Activated CD4-positive, alpha-beta T cell treated with anti-CD3 and anti-CD28 coated beads, Interleukin-2, amount 50 U/mL, for 24 hours (primary cell): ENCODE measurements at regions not wholly inside any gene's neighbourhood (a gene's known extent, or its start where the extent isn't known, plus 50 kb on each side); places are given as distances from the start of the nearest gene placed in this dataset.

Experiments used
- DNase-seq, 2 donors: peaks; one replicate each; pipeline ENCODE4 v3.0.0-alpha.2; 2020; ENCODE audit warnings: low read depth in 1 of 2, low spot score in 1 of 2

DNA sequence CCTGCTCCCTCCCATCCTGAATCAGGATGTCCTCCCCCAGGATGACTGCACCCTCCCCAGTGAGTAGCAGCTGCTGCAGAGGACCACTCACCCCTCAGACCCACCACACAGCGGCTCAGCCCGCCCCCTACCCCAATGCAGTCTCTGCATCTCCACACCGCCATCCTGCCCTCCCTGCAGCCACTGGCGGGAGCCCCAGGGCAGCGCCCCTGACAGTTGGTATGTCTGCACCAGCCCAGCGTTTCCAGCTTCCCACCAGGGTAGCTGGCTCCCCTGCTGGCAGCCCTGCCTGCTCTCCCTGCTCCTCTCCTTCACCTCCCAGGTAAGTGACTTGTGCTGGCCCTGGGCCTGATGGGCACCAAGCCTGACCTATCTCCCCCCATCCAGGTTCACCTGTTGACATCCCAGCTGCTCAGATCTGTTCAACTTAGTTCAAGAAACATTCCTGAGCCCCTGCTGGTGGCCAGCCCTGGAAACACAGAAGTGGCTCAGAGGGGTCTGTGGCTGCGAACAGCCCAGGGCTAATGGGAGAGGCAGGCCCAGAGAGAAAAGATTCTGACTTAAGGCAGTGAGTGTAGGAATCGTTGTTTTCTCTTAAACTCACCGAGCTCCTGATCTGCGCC lies 117.7 kb upstream of the RAB6C start:
- DNase-seq, result no peak

GRCh38 chr2:129862668-129863067 lies 116.8 kb upstream of the RAB6C start:
- no peak for DNase-seq

- no peak for DNase-seq
These were observed 116.1 kb upstream of the RAB6C start for GRCh38 chr2:129863350-129863749.

- DNase-seq, result no peak
These were observed 114.7 kb upstream of the RAB6C start for GRCh38 chr2:129864719-129865118.

DNA sequence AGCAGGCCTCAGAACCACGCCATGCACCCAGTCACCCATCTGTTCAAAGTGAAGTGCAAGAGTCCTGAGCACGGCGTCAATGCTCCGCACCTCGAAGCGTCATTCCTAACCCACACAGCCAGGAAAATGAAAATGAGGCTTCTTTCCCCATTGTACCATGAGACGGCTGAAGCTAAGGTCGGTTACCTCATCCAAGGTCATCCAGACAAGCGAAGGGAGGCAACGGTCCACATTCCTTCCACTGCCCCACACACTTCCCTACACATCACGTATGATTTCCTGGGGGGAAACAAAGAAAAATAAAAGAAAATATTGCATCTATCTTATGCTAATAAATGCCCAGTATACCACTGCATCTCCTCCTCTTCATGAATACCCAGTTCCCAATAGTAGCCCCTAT lies 113.5 kb upstream of the RAB6C start:
- DNase-seq, result no peak

- no peak for DNase-seq
These were observed 113.1 kb upstream of the RAB6C start for GRCh38 chr2:129866391-129866790.

DNA sequence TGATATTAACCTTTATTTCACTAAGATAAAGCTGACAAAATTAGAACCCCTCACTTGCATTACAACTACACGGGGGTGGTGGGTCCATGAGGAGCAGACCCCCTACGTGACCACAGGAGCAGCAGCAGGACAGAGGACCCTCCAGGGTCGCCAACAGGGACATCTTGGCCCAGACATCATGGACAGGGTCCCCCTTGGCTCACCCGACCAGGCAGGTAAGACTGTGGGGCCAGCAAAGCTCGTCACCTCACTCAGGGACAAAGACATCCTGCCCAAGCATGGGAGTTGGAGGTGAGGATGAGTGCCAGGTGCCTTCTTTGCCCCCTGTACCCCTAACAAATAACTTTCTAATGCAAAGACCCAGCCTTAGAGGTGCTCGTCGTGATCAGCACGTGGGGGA lies 111.3 kb upstream of the RAB6C start:
- no peak for DNase-seq

DNA sequence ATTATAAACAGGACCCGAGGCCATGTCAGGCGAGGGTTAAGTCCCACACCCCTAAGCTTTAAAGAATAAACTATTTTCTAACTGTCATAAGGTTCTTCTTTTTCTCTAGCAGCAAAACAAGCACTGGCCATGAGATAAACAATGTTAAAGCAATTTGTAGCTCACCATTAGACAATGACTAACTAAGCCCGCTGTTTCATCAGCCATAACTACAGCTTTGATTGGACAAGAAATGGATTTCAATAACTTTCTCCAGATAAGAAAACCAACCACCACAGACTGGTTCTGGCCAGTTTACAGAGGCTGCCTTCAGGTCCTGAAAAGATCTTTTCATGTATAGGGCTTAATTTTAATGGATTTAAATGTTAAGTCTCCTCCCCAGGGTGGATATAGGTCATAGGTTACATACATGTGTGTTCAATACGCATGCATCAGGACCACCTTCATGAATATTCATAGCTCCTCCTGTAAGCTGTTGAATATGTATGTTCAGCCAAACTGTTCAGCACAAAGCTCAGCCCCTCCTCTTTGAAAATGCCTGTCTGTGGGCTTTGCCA lies 108.7 kb upstream of the RAB6C start:
- no peak for DNase-seq

DNA sequence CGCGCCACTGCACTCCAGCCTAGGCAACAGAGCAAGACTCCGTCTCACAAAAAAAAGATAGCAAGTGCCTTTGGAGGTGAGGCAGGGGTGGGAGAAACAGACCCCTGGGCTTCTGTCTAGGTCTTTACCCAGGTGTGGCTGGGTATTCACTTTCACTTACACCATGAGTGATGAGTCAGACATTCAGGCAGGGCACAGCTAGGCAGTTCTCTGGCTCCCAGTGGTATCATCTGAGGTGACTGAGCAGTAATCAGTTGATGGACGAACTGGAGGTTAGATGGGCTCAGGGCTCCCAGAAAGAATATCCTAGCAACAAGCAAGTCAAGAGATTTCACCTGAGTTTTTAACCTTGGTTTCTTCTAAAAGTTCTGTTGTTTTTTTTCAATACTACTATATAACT lies 107.0 kb upstream of the RAB6C start:
- no peak for DNase-seq

DNA sequence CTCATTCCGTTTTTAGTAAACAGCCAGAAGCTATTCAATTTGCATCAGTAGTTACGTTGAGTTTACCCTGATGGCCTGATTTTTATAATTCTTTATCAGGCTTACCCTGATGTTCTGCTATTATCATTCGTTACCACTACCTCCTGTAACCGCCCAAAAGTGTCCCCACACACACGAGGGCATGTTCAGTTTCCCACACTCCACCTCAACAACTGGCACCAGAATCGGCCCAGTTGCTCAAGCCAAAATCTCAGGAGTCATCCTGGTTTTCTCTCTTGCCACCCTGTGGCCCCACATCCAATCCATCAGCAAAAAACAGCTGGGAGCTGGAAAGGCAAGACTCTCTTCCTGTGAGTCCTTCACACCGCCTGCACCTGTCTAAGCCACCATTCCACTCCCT lies 102.9 kb upstream of the RAB6C start:
- no peak for DNase-seq

GRCh38 chr2:129877289-129877741 lies 102.2 kb upstream of the RAB6C start:
- peak; percentile 63 to 83 for DNase-seq

DNA sequence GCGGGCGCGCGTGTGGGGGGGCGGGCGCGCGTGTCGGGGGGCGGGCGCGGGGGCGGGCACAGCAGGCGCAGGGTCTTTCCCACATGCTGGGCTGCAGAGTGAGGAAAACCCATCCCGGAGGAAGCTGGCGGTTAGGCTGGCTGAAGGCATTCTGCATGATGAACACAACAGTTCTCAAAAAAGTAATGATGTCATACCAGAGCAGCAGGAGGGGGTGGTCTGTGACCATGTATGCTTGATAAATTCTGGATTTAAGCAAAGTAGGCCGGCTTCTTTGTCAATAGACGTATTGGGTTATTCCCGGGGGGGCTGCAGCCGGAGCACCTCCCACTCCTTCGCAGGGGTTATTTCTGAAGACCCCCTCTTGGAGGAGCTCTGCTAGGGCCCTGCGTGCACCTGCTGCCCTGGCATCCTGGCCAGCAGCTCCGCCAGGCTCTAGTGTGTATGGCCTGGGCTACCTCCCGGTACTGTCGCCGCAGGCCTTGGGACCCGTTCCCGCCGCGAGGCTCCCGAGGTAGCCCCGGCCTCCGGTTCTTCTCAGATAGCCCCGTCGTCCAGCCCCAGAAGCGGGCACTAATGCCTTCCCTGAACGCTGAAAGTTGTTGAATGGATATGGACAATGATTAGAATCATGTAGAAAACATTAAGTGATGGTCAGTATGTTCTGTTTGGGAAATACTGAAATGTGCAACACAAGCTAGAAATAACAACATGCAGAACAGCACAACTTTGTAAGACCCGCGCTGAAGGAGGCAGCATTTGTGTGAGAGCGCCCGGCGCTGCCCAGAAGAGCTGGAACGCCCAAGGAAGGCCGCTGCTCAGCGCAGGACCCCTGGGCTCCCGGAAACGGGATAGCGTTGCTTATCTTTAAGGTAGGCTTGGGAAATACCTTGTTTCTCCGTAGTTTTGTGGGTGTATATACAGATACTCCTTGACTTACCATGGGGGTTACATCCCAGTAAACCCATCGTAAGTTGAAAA lies 101.4 kb upstream of the RAB6C start:
- peak in 1 of 2 donors; percentile 4 for DNase-seq

GRCh38 chr2:129879614-129880180 lies 99.8 kb upstream of the RAB6C start:
- DNase-seq, result no peak

GRCh38 chr2:129880309-129880708 lies 99.2 kb upstream of the RAB6C start:
- no peak for DNase-seq

- DNase-seq, result no peak
These were observed 98.5 kb upstream of the RAB6C start for GRCh38 chr2:129880971-129881370.

- no peak for DNase-seq
These were observed 97.6 kb upstream of the RAB6C start for GRCh38 chr2:129881786-129882396.

DNA sequence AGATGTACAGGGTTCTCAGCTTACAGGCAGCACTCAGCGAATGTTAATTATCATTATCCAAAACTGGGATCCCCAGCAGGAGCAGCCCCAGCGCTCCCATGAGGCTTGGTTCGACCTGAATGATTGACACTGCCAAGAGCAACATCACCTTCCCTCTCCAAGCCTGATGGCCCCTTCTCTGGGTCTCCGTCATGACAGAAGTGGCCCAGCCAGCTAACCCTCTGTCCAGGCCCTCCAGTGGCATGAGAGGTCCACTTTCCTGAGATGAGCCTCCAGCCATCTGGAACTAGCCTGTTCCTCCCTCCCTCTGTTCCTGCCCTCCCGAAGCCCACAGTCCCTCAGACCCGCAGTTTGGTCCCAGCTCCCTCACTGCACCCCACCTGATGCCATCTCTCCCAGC lies 97.0 kb upstream of the RAB6C start:
- no peak for DNase-seq

DNA sequence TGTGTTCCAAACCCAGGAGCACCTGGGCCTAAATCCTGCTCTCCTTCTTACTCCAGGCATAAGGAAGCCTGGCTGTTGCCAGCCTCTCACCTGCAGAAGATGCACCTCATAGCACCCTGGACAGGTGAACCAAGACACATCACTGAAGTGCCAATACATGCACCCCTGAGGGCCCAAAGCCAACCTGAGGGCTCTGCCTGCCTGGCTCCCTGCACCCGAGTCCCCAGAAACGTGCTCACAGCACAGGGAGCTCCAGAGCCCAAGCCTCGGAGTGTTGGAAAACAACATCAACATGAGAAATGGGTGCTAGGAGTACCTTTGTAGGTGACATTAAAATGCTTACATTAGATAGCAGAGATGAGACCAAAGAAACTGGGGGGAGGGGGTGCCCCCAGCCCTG lies 96.3 kb upstream of the RAB6C start:
- DNase-seq, result no peak

DNA sequence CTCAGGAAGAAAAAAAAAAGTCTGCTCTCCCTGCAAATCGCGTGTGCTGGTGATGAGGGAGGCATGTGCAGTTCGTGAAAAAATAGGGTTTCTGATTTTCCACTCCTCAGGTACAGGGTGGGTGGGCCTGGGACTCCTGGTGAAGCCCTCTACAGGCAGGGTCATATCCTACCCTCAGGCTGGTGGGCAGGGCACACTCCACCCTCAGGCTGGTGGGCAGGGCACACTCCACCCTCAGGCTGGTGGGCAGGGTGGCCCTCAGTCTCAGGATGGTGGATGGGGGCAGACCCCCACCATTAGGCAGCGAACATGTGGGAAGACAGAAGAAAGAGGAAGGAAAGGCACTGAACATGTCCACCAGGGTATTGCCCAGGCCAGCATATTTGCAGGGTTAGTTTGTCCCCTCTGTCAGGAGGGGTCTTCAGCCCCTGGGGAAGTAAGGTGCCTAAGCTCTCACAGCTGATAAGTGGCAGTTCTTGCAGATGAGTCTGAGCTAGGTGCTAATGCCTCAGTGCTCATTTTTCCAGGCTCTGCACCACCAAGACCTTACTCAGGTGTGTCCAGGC lies 95.2 kb upstream of the RAB6C start:
- DNase-seq, result no peak

- DNase-seq, result no peak
These were observed 93.7 kb upstream of the RAB6C start for GRCh38 chr2:129885735-129886134.

DNA sequence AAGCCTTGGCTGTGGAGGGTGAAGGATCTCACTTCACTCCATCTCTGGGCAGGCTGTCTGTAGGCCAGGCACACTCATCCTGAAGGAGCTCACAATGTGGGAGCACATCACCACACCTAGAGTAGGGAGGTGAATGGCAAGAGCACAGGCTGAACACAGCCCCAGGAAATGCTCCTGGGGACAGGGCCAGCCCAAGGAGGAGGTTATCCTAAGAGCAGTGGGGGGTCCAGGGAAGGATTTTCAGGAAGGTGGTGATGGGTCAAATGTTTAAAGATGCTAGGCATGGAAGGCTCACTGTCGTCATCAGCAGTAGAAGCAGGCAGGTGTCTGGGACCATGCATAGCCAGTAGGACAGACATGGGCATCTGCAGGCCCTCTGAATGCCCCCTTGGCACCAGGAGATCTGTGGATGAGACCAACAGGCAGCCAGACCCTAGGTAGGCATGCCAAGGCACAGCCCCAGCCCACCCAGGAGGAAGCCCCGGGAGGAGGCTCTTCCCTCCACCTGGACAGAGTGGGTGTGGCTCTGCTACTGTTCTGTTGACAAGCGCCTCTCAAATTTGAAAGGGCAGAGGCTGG lies 91.7 kb upstream of the RAB6C start:
- DNase-seq, result no peak
